ENCODE measurements at regions not wholly inside any gene's neighbourhood (a gene's known extent, or its start where the extent isn't known, plus 50 kb on each side); places are given as distances from the start of the nearest gene placed in this dataset.

DNA sequence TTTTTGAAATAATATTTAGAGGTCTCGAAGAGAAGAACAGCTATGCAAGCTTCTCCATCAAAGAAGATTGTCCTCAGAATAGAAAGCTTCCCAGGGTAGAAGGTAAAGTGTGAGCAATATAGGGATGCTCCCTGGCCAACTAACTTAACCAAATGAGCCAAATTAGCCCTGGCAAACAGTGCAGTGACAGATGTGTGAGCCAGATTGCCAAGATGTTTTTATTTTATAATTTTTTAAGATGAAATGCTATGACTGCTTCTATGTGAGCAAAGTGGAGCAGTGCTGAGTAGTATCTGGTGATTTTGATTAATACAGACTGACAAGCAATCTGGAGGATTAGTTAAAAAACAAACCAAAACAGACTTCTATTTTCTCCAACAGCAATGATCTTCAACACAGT is 202.1 kb downstream of the NOVA1 start:
- DNase-seq (ENCODE audit: low spot score), result no peak

DNA sequence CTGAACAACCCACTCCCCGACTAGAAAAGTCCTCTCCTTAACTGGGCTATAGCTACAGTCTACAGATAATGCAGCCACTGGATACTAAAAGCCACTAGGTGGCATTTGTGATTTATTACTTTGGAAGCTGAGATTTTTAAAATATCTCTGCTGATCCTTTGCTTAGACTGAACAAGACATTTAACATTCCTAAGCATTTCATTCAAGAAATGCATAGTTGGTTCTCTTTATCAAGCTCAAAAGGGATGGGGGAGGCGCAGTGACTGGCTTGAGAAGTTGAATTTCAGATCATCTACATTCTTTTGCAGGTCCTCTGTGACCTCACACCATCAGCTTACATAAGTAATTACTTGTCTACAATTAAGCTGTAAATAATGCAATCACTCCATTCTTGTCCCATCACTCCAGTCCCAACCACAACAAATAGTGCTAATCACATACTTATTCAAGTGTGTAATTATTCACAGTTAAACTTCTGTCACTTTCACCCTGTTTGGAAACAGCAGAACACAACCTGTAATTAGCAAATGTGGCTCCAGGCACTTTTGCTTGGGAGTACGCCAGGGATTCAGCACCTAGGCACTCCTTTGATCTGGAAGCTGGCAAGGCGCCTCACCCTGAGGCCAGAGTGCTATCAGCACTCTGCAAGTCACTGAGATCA is 203.6 kb downstream of the NOVA1 start:
- no peak for DNase-seq (ENCODE audit: low spot score)

DNA sequence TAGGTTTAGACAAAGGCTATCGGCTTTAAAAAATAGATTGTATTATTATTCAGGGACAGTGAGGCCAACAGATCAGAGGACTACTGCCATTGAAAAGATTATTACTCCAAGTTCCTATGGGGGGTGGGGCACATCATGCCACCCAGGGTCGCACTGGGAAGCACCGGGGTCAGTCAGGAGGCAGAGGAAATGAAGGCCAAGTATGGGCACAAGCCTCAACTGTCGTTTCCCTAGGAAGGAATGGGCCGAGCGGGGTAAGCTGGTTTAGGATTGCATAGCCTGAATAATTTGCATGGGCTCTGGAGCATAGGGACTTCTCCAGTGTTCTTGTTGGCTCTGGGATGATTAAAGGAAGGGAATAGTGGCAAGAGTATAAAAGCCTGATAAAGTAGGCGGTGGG is 205.3 kb downstream of the NOVA1 start:
- no peak for DNase-seq (ENCODE audit: low spot score)

- no peak for DNase-seq (ENCODE audit: low spot score)
These were observed 208.0 kb downstream of the NOVA1 start for GRCh38 chr14:26389646-26390508.

GRCh38 chr14:26385310-26385709 is 212.5 kb downstream of the NOVA1 start:
- DNase-seq (ENCODE audit: low spot score), result no peak

GRCh38 chr14:26382901-26383685 is 214.7 kb downstream of the NOVA1 start:
- no peak for DNase-seq (ENCODE audit: low spot score)

DNA sequence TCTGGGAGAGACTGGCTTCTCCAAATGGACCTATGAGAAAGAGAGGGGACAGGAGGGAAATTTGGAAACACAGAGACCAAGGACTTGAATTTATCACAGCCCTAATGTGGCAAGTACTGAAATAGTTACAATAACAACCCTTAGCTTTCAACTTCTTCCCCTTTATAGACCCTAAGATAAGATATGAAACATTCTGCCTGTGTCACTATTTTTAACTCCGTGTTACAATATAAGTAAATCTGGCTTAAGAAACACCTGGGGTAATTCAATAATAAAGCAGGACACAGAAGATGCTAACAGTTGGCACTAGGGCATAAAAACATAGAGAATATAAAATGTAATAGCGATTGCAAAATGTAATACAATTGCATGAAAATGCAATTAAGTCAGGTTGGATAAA is 216.4 kb downstream of the NOVA1 start:
- DNase-seq (ENCODE audit: low spot score), result no peak

DNA sequence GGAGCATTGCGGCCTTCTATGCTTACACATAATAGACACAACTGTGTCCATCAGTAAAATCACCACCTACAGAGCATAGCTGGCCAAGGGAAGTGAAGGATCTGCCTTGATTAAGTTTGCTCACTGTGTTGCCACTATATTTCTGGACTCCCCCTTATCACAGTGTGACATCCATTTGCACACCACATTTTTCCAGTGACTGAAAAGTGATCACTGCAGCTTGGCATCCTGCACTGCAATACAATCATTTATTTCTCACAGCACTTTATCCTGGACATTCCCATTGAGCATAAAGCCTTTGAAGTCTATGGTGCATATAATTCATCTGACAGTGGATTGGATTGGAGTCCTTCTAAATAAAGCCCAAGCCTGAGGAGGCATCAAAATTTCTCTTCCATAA is 217.2 kb downstream of the NOVA1 start:
- DNase-seq (ENCODE audit: low spot score), result no peak

DNA sequence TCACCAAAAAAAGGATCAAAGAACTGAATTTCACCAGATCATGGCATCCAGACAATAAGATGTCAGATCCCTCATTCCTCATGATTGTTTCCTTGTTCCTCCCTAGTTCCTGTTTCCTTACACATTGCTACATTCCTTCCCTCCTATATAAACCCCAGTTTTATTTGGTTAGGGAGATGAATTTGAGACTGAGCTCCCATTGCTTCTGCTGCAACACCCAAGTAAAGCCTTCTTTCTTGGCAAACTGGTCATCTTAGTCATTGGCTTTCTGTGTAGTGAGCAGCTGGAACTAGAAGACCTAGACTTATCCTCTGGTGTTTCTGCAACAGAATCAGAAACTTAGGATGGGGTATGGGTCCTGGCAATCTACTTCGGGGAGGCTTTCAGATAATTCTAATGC is 217.9 kb downstream of the NOVA1 start:
- DNase-seq (ENCODE audit: low spot score), result no peak

DNA sequence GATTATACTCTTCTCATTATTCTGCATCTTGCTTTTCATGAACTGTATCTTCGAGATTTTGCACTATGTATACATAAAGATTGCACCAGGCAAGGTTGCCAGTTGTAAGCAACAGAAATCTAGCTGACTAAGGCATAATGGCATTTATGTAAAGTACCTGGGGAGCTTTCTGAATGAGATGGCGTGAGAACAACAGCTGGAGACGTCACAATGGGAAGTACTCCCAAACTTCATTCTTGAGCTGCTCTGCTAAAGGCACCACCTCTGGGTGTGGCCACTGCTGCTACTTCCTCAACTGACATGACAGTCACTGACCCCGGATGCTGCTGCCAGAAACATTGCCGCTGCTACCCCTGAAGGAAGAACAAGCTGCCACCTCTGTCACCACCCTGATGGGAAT is 220.7 kb downstream of the NOVA1 start:
- no peak for DNase-seq (ENCODE audit: low spot score)

DNA sequence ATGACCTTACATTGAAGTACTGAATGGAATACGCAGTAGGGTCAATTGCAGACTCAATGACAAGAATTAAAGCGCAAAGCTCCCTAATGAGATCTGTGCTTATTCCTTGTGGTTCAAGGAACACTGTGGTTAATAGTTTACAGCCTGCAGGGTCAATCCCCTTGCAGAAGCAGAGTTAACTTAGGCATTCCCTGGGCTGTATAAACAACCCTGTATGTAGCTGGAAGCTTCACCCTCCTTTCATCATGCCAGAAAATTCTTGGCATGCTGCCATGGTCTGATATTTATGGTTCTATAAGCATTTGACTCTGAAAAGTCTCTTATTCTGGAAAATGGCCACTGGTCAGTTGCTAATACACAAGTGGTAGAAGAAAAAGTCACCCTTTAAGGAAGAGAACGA is 227.7 kb downstream of the NOVA1 start:
- DNase-seq (ENCODE audit: low spot score), result no peak

GRCh38 chr14:26363689-26364088 is 234.1 kb downstream of the NOVA1 start:
- DNase-seq (ENCODE audit: low spot score), result no peak

DNA sequence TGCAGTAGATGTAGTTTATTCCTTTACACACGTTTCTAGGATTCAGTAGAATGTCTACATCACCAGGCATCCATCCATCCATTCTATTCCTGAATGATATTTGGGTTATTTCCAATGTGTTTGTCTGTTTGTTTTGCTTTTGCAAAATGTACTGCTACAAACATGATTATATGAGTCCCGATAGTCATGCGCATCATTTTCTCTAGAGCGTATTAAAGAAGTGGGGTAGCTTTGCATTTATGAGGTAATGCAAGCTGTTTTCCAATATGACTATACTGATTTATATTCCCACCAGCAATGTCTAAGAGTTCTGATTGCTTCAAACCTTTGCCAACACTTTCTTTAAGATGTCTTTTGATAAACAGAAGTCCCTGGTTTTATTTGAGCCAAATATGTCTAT is 253.2 kb downstream of the NOVA1 start:
- no peak for DNase-seq (ENCODE audit: low spot score)

- no peak for DNase-seq (ENCODE audit: low spot score)
These were observed 258.5 kb downstream of the NOVA1 start for GRCh38 chr14:26339381-26339780.

GRCh38 chr14:26338231-26338630 is 259.6 kb downstream of the NOVA1 start:
- DNase-seq (ENCODE audit: low spot score), result no peak

- no peak for DNase-seq (ENCODE audit: low spot score)
These were observed 263.5 kb downstream of the NOVA1 start for GRCh38 chr14:26334288-26334687.

DNA sequence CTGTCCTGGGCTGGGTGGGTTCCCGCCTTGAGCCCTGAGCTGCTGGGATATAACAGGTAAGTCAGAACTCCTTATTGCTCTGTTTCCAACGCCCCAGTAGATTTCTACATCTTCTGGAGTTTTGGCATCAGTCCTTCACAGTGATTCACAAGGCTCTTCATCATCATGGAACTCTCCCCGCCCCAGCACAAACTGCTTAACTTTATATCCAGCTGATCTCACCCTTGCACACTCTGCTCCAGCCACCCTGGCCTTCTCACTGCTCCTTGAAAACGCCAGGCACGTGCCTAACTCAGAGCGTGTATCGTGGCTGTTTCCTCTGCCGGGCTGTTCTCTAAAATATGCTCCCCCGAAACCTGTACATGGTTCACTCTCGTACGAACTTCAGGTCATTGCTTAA is 264.9 kb downstream of the NOVA1 start:
- DNase-seq (ENCODE audit: low spot score), result no peak

GRCh38 chr14:26330982-26331381 is 266.9 kb downstream of the NOVA1 start:
- DNase-seq (ENCODE audit: low spot score), result no peak

DNA sequence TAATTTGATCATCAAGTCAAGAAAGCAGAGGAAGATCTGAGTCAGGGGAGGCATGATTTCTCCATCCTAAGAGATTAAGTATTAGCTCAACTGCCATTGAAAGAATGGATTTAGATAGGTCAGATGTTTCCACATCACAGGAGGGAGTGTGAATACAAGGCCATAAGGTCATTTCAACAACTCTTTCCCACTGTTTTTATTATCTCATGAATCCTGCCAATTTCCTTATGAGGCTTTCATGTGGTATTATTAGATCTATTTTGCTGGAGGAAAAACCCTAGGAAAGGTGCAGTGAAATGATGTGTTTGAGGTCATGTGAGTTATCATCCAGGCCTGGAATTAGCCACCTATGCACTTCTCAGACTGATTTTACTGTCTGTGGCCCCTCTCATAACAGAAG is 269.0 kb downstream of the NOVA1 start:
- no peak for DNase-seq (ENCODE audit: low spot score)

GRCh38 chr14:26323869-26324268 is 274.0 kb downstream of the NOVA1 start:
- no peak for DNase-seq (ENCODE audit: low spot score)

GRCh38 chr14:26320886-26321285 is 276.9 kb downstream of the NOVA1 start:
- no peak for DNase-seq (ENCODE audit: low spot score)

GRCh38 chr14:26319139-26319864 is 278.5 kb downstream of the NOVA1 start:
- no peak for DNase-seq (ENCODE audit: low spot score)

All from LoVo (cell line).